H1 (cell line): ENCODE measurements at regions not wholly inside any gene's neighbourhood (a gene's known extent, or its start where the extent isn't known, plus 50 kb on each side); places are given as distances from the start of the nearest gene placed in this dataset.

Experiments
- CTCF ChIA-PET: fragments of 300-600 bp; sonication (Branson Sonifier 250); formaldehyde crosslinking; loops from one replicate; lab custom pipeline; 2021; ENCODE audit not compliant: partially characterized antibody; lab: Charles Lee
- POLR2A ChIA-PET: fragments of 300-600 bp; sonication (Branson Sonifier 250); formaldehyde crosslinking; loops from one replicate; lab custom pipeline; 2021; ENCODE audit warnings: inconsistent platforms; ENCODE audit not compliant: partially characterized antibody; lab: Charles Lee
- DNase-seq, 2 experiments: peaks; one replicate each; pipeline versions ENCODE4 v3.0.0 to v3.0.0-alpha.2; 2010 to 2022; ENCODE audit warnings: low spot score in 2 of 2, low read depth in 1 of 2, mixed read lengths in 1 of 2
- FAIRE-seq: peaks from 2 replicates; lab custom pipeline; 2011; peaks lifted over from hg19 to GRCh38; lab: Jason Lieb, UNC
- H2AFZ ChIP-seq: 2 replicates; pipeline ENCODE4 v1.8.1; 2012; ENCODE audit warnings: low read length, inconsistent platforms
- H2AK5ac ChIP-seq: 2 replicates; pipeline ENCODE4 v1.6.1; 2013; ENCODE audit warnings: low read depth, low read length
- H2BK120ac ChIP-seq: replicated peaks from 2 replicates; pipeline ENCODE3; 2013; ENCODE audit warnings: low read depth, low read length, inconsistent platforms
- H2BK12ac ChIP-seq: 2 replicates; pipeline ENCODE4 v1.6.1; 2013; ENCODE audit warnings: low read depth, low read length
- H2BK15ac ChIP-seq: 2 replicates; pipeline ENCODE4 v1.6.1; 2013; ENCODE audit warnings: low read length
- H2BK20ac ChIP-seq: 2 replicates; pipeline ENCODE4 v1.6.1; 2013; ENCODE audit warnings: low read length
- H2BK5ac ChIP-seq: 2 replicates; pipeline ENCODE4 v1.6.1; 2013; ENCODE audit warnings: low read depth, low read length
- H3K14ac ChIP-seq: 2 replicates; pipeline ENCODE4 v1.6.1; 2013; ENCODE audit warnings: inconsistent platforms; ENCODE audit not compliant: insufficient read length
- H3K18ac ChIP-seq: 2 replicates; pipeline ENCODE4 v1.6.1; 2013; ENCODE audit warnings: low read length; ENCODE audit errors: extremely low read depth
- H3K23ac ChIP-seq: 2 replicates; pipeline ENCODE4 v1.6.1; 2013; ENCODE audit warnings: inconsistent platforms; ENCODE audit not compliant: insufficient read length
- H3K23me2 ChIP-seq: 2 replicates; pipeline ENCODE4 v1.6.1; 2013; ENCODE audit warnings: low read depth, low read length
- H3K27ac ChIP-seq: 2 replicates; pipeline ENCODE4 v1.6.1; 2011; ENCODE audit warnings: low read depth, low read length, inconsistent platforms
- H3K27me3 ChIP-seq, 4 experiments: replicated peaks in 1 of 4; 1 replicate in 1 of 4; 2 replicates in 3 of 4; pipeline versions ENCODE4 v1.6.1 to v1.8.1; 2011 to 2013; ENCODE audit warnings: low read length in 3 of 4, mild to moderate bottlenecking in 3 of 4, inconsistent platforms in 2 of 4, mixed read lengths in 2 of 4, moderate library complexity in 1 of 4; ENCODE audit not compliant: control insufficient read depth in 3 of 4, insufficient read depth in 3 of 4; ENCODE audit errors: extremely low read depth in 1 of 4
- H3K36me3 ChIP-seq, 4 experiments: 2 replicates each; pipeline versions ENCODE4 v1.6.1 to v1.8.1; 2011 to 2013; ENCODE audit warnings: mild to moderate bottlenecking in 4 of 4, low read length in 3 of 4, moderate library complexity in 2 of 4, control low read depth in 1 of 4, inconsistent platforms in 1 of 4; ENCODE audit not compliant: insufficient read depth in 4 of 4, control insufficient read depth in 2 of 4
- H3K4ac ChIP-seq: replicated peaks from 2 replicates; pipeline ENCODE3; 2013; ENCODE audit warnings: low read length, low read depth, mixed read lengths, inconsistent platforms; ENCODE audit not compliant: insufficient read length
- H3K4me1 ChIP-seq, 4 experiments: replicated peaks in 1 of 4; 1 replicate in 1 of 4; 2 replicates in 3 of 4; pipeline versions ENCODE4 v1.6.1 to v1.8.1; 2011 to 2013; ENCODE audit warnings: low read length in 3 of 4, inconsistent platforms in 2 of 4, mixed read lengths in 1 of 4; ENCODE audit not compliant: insufficient read depth in 4 of 4, control insufficient read depth in 3 of 4
- H3K4me2 ChIP-seq, 2 experiments: 2 replicates each; pipeline versions ENCODE4 v1.6.1 to v1.8.1; 2011 to 2013; ENCODE audit warnings: low read depth in 2 of 2, low read length in 2 of 2, control low read depth in 1 of 2, inconsistent platforms in 1 of 2, mild to moderate bottlenecking in 1 of 2; ENCODE audit not compliant: insufficient read depth in 1 of 2
- H3K4me3 ChIP-seq, 4 experiments: fragments of 200-600, 300-600 bp in 1 of 4; sonication (generic), shearing (Covaris generic), sonication (Bioruptor Twin) in 1 of 4; 2 replicates each; pipeline versions ENCODE4 v1.5.1 to v1.8.1; 2011 to 2016; ENCODE audit warnings: low read length in 4 of 4, low read depth in 3 of 4, control low read depth in 2 of 4, inconsistent platforms in 2 of 4, mild to moderate bottlenecking in 2 of 4, mixed read lengths in 1 of 4, moderate library complexity in 1 of 4; ENCODE audit not compliant: insufficient read depth in 2 of 4; ENCODE audit errors: extremely low read depth in 1 of 4
- H3K56ac ChIP-seq: replicated peaks from 2 replicates; pipeline ENCODE3; 2013; ENCODE audit warnings: low read depth, mild to moderate bottlenecking, mixed read lengths, low read length, inconsistent platforms; ENCODE audit not compliant: insufficient read length
- H3K79me1 ChIP-seq: 2 replicates; pipeline ENCODE4 v1.6.1; 2013; ENCODE audit warnings: low read depth, low read length, control low read depth
- H3K79me2 ChIP-seq, 2 experiments: 2 replicates each; pipeline versions ENCODE4 v1.6.1 to v1.8.1; 2012 to 2013; ENCODE audit warnings: low read length in 2 of 2, mild to moderate bottlenecking in 2 of 2, inconsistent platforms in 1 of 2; ENCODE audit not compliant: insufficient read depth in 2 of 2, control insufficient read depth in 1 of 2
- H3K9ac ChIP-seq, 4 experiments: replicated peaks in 1 of 4; 1 replicate in 1 of 4; 2 replicates in 3 of 4; pipeline versions ENCODE4 v1.6.1 to v1.8.1; 2011 to 2013; ENCODE audit warnings: low read depth in 3 of 4, low read length in 3 of 4, control low read depth in 2 of 4, mild to moderate bottlenecking in 2 of 4, moderate library complexity in 2 of 4, inconsistent platforms in 1 of 4; ENCODE audit errors: extremely low read depth in 1 of 4
- H3K9me3 ChIP-seq, 2 experiments: 2 replicates each; pipeline versions ENCODE4 v1.6.1 to v1.8.1; 2012 to 2013; ENCODE audit warnings: mild to moderate bottlenecking in 2 of 2, moderate library complexity in 2 of 2, control low read depth in 1 of 2, inconsistent platforms in 1 of 2, low read depth in 1 of 2, low read length in 1 of 2, mixed read lengths in 1 of 2; ENCODE audit not compliant: insufficient read depth in 2 of 2
- H4K20me1 ChIP-seq, 2 experiments: replicated peaks in 1 of 2; 2 replicates each; pipeline versions ENCODE3 to v1.8.1; 2011 to 2013; ENCODE audit warnings: inconsistent platforms in 2 of 2, low read length in 2 of 2, mild to moderate bottlenecking in 1 of 2; ENCODE audit not compliant: insufficient read depth in 2 of 2, control insufficient read depth in 1 of 2
- H4K5ac ChIP-seq: 2 replicates; pipeline ENCODE4 v1.6.1; 2013; ENCODE audit warnings: low read length, low read depth, mixed read lengths, inconsistent platforms; ENCODE audit not compliant: insufficient read length
- H4K8ac ChIP-seq: 2 replicates; pipeline ENCODE4 v1.8.0; 2013; ENCODE audit warnings: mild to moderate bottlenecking, moderate library complexity, low read length, inconsistent platforms; ENCODE audit not compliant: insufficient read depth; ENCODE audit errors: extremely low read depth
- H4K91ac ChIP-seq: replicated peaks from 2 replicates; pipeline ENCODE3; 2013; ENCODE audit warnings: low read length, mixed read lengths, inconsistent platforms; ENCODE audit not compliant: insufficient read length
- CEBPB ChIP-seq: IDR thresholded peaks from 2 replicates; pipeline ENCODE4 v1.6.1; 2012; ENCODE audit warnings: low read depth, low read length
- CREB1 ChIP-seq: IDR thresholded peaks from 2 replicates; pipeline ENCODE4 v1.6.1; 2012; ENCODE audit warnings: inconsistent platforms
- GABPA ChIP-seq: IDR thresholded peaks from 2 replicates; pipeline ENCODE4 v1.6.1; 2011; ENCODE audit warnings: mild to moderate bottlenecking, low read length, moderate library complexity, borderline replicate concordance; ENCODE audit not compliant: insufficient read depth
- HDAC2 ChIP-seq, 2 experiments: fragments of 300-600 bp in 1 of 2; sonication (generic) in 1 of 2; IDR thresholded peaks; 2 replicates each; pipeline ENCODE4 v1.6.1; 2011 to 2012; ENCODE audit warnings: low read depth in 2 of 2, low read length in 2 of 2, mild to moderate bottlenecking in 2 of 2, moderate library complexity in 2 of 2, borderline replicate concordance in 1 of 2, inconsistent platforms in 1 of 2
- SUZ12 ChIP-seq: fragments of 200-600 bp; sonication (generic); IDR thresholded peaks from 2 replicates; pipeline ENCODE4 v1.6.1; 2012; ENCODE audit warnings: mild to moderate bottlenecking, inconsistent platforms, low read length, moderate library complexity, mixed read lengths
- WGBS, 2 experiments: shearing (Covaris generic) in 1 of 2; methylation state at CpG; one replicate each; pipeline versions ENCODE4 v1.1.6 to v1.1.7; 2013 to 2015; ENCODE audit warnings: low lambda C conversion rate in 2 of 2, mixed read lengths in 2 of 2, inconsistent platforms in 1 of 2, low coverage in 1 of 2, missing lambda C conversion rate in 1 of 2; ENCODE audit not compliant: insufficient replicate concordance in 2 of 2, insufficient coverage in 1 of 2, insufficient read length in 1 of 2; ENCODE audit errors: extremely low coverage in 1 of 2, missing lambda C conversion rate in 1 of 2; 5-methylcytosine and 5-hydroxymethylcytosine counted together
- TF ChIP-seq, protein P1 (sequence below): IDR thresholded peaks from 2 replicates; pipeline ENCODE4 v1.6.1; 2011; ENCODE audit warnings: low read length, improper control_type of control experiment

DNA sequence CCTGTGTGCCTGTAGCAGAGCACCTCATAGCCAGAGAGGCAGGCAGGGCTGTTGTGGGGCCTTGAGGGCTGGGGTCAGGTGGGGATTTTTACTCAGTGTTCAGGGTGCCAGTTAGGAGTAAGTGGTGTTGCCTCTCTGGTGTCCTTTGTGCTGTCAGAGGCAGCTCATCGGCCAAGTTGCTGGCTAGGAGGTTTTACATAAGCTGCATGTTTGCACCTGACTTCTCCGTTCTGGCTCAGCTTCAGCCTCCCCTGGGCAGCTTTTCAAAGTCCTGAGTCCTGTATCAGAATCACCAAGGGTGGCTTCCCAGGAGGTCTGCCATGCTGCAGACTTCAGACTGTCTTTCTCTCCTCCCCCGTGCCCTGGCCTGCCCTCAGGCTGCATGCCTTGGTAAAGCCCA is 242.6 kb upstream of the TPM1 start:
- no peaks in the 10 kb centered on the region for H3K27me3 ChIP-seq
- H3K18ac ChIP-seq: no peak overlapping the region
- no peak overlapping the region for H3K4me2 ChIP-seq
- no peak overlapping the region for H3K9ac ChIP-seq
- no peak overlapping the region for H4K8ac ChIP-seq
- no peak overlapping the region for H2BK12ac ChIP-seq
- no peak overlapping the region for H3K4ac ChIP-seq
- 87% methylated on average over 3 of the region's 3 CpGs; no CpG with 5 or more reads in 1 of the 2 experiments for WGBS, 2 experiments
- no peaks in the 10 kb centered on the region for H3K79me2 ChIP-seq
- no peak overlapping the region for H2BK15ac ChIP-seq
- no peak for TF ChIP-seq GABPA
- no peak for TF ChIP-seq SUZ12
- TF ChIP-seq CREB1: no peak
- TF ChIP-seq HDAC2 (IDR thresholded peaks at IDR 0.05; ENCODE audit: borderline replicate concordance in 1 of 2, low read depth in 2 of 2, low read length in 2 of 2): no peak
- TF ChIP-seq CEBPB: no peak
- TF ChIP-seq, protein P1, sequence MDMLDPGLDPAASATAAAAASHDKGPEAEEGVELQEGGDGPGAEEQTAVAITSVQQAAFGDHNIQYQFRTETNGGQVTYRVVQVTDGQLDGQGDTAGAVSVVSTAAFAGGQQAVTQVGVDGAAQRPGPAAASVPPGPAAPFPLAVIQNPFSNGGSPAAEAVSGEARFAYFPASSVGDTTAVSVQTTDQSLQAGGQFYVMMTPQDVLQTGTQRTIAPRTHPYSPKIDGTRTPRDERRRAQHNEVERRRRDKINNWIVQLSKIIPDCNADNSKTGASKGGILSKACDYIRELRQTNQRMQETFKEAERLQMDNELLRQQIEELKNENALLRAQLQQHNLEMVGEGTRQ: no peak
- H2BK5ac ChIP-seq: no peak overlapping the region
- no peaks in the 10 kb centered on the region for H3K79me1 ChIP-seq
- no peak overlapping the region for H3K27ac ChIP-seq
- no peaks in the 10 kb centered on the region for H4K20me1 ChIP-seq
- H4K91ac ChIP-seq: no peak overlapping the region
- H3K9me3 ChIP-seq: no peaks in the 10 kb centered on the region
- ChIA-PET CTCF (interaction anchor here (1.0 to 2.6 kb wide), 5 partner anchors 9 to 294 kb away, joined by 3 to 9 read pairs (median 6); no protein-coding TSS in a partner anchor), POLR2A (no interaction called here)
- no peak overlapping the region for H3K23ac ChIP-seq
- H2BK120ac ChIP-seq: no peak overlapping the region
- no peaks in the 10 kb centered on the region; a peak in 2 of 8 replicates for H3K36me3 ChIP-seq
- no peak overlapping the region for H3K56ac ChIP-seq
- H2AK5ac ChIP-seq: no peak overlapping the region
- no peak overlapping the region for H4K5ac ChIP-seq
- H3K14ac ChIP-seq: no peak overlapping the region
- H2AFZ ChIP-seq: no peak overlapping the region
- H3K4me1 ChIP-seq: no peaks in the 10 kb centered on the region; a peak in 1 of 7 replicates
- H2BK20ac ChIP-seq: no peak overlapping the region
- no peak for DNase-seq
- FAIRE-seq: no peak
- no peak overlapping the region for H3K4me3 ChIP-seq
- no peaks in the 10 kb centered on the region for H3K23me2 ChIP-seq
